ENCODE measurements at regions not wholly inside any gene's neighbourhood (a gene's known extent, or its start where the extent isn't known, plus 50 kb on each side); places are given as distances from the start of the nearest gene placed in this dataset.

DNA sequence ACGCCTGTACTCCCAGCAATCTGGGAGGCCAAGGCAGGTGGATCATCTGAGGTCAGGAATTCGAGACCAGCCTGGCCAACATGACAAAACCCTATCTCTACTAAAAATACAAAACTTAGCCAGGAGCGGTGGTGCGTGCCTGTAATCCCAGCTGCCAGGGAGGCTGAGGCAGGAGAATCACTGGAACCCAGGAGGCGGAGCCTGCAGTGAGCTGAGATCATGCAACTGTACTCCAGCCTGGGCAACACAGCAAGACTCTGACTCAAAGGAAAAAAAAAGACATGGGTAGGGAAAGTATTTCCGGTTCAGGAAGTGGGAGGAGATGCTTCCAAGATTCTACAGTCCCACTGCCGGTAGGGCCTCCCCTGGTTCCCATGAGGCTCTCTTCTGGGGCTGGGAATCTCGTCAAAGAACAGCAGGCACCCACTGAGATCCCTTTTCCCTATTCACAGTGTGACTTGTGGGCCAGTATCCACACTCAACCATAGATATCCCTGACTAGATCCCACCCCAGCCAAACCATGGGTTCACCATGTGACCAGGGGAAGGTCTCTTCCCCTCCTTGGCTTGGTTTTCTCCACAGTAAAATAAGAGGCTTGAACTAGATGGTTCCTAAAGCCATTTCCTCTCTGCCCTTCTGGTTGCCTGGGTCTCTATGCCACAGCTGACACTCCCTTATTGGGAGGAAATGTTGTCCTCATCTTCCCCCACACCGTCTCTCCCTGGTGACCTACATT is 443.3 kb downstream of the BUD13 start:
- H3K27me3 ChIP-seq (ENCODE audit: control insufficient read depth in 4 of 4, insufficient read depth in 4 of 4, low read length in 3 of 4): no peaks in the 10 kb centered on the region

More for the DNA sequence above, 443.3 kb downstream of the BUD13 start:
- H3K4me1 ChIP-seq (ENCODE audit: control insufficient read depth in 4 of 4, insufficient read depth in 4 of 4, low read length in 3 of 4): no peaks in the 10 kb centered on the region
- no peak overlapping the region for H3K4me3 ChIP-seq (ENCODE audit: low read depth in 1 of 3, low read length in 3 of 3)
- no peak for TF ChIP-seq RXRA (IDR thresholded peaks at IDR 0.05)
- no peak for TF ChIP-seq YY1 (IDR thresholded peaks at IDR 0.05)
- no peak for TF ChIP-seq TAF1 (conservative IDR thresholded peaks at IDR 0.05)
- no peak for TF ChIP-seq HNF4G (IDR thresholded peaks at IDR 0.05)
- TF ChIP-seq, protein P1, sequence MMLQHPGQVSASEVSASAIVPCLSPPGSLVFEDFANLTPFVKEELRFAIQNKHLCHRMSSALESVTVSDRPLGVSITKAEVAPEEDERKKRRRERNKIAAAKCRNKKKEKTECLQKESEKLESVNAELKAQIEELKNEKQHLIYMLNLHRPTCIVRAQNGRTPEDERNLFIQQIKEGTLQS (IDR thresholded peaks at IDR 0.05): no peak
- TF ChIP-seq RAD21 (IDR thresholded peaks at IDR 0.05): no peak
- no peak for TF ChIP-seq MAX (IDR thresholded peaks at IDR 0.05)
- TF ChIP-seq, protein P2, sequence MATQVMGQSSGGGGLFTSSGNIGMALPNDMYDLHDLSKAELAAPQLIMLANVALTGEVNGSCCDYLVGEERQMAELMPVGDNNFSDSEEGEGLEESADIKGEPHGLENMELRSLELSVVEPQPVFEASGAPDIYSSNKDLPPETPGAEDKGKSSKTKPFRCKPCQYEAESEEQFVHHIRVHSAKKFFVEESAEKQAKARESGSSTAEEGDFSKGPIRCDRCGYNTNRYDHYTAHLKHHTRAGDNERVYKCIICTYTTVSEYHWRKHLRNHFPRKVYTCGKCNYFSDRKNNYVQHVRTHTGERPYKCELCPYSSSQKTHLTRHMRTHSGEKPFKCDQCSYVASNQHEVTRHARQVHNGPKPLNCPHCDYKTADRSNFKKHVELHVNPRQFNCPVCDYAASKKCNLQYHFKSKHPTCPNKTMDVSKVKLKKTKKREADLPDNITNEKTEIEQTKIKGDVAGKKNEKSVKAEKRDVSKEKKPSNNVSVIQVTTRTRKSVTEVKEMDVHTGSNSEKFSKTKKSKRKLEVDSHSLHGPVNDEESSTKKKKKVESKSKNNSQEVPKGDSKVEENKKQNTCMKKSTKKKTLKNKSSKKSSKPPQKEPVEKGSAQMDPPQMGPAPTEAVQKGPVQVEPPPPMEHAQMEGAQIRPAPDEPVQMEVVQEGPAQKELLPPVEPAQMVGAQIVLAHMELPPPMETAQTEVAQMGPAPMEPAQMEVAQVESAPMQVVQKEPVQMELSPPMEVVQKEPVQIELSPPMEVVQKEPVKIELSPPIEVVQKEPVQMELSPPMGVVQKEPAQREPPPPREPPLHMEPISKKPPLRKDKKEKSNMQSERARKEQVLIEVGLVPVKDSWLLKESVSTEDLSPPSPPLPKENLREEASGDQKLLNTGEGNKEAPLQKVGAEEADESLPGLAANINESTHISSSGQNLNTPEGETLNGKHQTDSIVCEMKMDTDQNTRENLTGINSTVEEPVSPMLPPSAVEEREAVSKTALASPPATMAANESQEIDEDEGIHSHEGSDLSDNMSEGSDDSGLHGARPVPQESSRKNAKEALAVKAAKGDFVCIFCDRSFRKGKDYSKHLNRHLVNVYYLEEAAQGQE (IDR thresholded peaks at IDR 0.05): no peak
- no peak for TF ChIP-seq EGR1 (IDR thresholded peaks at IDR 0.05; ENCODE audit: low read depth in 2 of 2)
- TF ChIP-seq SP1 (IDR thresholded peaks at IDR 0.05): no peak
- TF ChIP-seq, protein P3, sequence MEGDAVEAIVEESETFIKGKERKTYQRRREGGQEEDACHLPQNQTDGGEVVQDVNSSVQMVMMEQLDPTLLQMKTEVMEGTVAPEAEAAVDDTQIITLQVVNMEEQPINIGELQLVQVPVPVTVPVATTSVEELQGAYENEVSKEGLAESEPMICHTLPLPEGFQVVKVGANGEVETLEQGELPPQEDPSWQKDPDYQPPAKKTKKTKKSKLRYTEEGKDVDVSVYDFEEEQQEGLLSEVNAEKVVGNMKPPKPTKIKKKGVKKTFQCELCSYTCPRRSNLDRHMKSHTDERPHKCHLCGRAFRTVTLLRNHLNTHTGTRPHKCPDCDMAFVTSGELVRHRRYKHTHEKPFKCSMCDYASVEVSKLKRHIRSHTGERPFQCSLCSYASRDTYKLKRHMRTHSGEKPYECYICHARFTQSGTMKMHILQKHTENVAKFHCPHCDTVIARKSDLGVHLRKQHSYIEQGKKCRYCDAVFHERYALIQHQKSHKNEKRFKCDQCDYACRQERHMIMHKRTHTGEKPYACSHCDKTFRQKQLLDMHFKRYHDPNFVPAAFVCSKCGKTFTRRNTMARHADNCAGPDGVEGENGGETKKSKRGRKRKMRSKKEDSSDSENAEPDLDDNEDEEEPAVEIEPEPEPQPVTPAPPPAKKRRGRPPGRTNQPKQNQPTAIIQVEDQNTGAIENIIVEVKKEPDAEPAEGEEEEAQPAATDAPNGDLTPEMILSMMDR (IDR thresholded peaks at IDR 0.05; ENCODE audit: low read depth, low read length, missing input control): no peak
- TF ChIP-seq, protein P4, sequence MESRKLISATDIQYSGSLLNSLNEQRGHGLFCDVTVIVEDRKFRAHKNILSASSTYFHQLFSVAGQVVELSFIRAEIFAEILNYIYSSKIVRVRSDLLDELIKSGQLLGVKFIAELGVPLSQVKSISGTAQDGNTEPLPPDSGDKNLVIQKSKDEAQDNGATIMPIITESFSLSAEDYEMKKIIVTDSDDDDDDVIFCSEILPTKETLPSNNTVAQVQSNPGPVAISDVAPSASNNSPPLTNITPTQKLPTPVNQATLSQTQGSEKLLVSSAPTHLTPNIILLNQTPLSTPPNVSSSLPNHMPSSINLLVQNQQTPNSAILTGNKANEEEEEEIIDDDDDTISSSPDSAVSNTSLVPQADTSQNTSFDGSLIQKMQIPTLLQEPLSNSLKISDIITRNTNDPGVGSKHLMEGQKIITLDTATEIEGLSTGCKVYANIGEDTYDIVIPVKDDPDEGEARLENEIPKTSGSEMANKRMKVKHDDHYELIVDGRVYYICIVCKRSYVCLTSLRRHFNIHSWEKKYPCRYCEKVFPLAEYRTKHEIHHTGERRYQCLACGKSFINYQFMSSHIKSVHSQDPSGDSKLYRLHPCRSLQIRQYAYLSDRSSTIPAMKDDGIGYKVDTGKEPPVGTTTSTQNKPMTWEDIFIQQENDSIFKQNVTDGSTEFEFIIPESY (IDR thresholded peaks at IDR 0.05): no peak
- TF ChIP-seq HNF4A (conservative IDR thresholded peaks at IDR 0.05): no peak
- no peak for TF ChIP-seq FOXA2 (IDR thresholded peaks at IDR 0.05)
- no peak for TF ChIP-seq GABPA (IDR thresholded peaks at IDR 0.05 in 1 of 2, conservative IDR thresholded peaks at IDR 0.05 in 1 of 2)
- no peak for TF ChIP-seq FOXA1 (IDR thresholded peaks at IDR 0.05)
- no peak for TF ChIP-seq JUND (IDR thresholded peaks at IDR 0.05)
- no peak for TF ChIP-seq NR2F2 (IDR thresholded peaks at IDR 0.05)
- no peaks in the 10 kb centered on the region for H3K36me3 ChIP-seq (ENCODE audit: control insufficient read depth in 4 of 4, insufficient read depth in 3 of 4, low read depth in 1 of 4, low read length in 3 of 4)
- no peak overlapping the region for H3K27ac ChIP-seq (ENCODE audit: low read depth in 1 of 2, low read length in 2 of 2)
- DNase-seq (ENCODE audit: low spot score): peak; percentile 5
- H3K9ac ChIP-seq (ENCODE audit: low read depth in 1 of 2, low read length in 2 of 2): no peak overlapping the region
- H3K9me3 ChIP-seq (ENCODE audit: control insufficient read depth in 4 of 4, low read length in 3 of 4): no peaks in the 10 kb centered on the region
- 85% methylated on average over 9 of the region's 9 CpGs for WGBS
